ENCODE measurements at regions not wholly inside any gene's neighbourhood (a gene's known extent, or its start where the extent isn't known, plus 50 kb on each side); places are given as distances from the start of the nearest gene placed in this dataset.

DNA sequence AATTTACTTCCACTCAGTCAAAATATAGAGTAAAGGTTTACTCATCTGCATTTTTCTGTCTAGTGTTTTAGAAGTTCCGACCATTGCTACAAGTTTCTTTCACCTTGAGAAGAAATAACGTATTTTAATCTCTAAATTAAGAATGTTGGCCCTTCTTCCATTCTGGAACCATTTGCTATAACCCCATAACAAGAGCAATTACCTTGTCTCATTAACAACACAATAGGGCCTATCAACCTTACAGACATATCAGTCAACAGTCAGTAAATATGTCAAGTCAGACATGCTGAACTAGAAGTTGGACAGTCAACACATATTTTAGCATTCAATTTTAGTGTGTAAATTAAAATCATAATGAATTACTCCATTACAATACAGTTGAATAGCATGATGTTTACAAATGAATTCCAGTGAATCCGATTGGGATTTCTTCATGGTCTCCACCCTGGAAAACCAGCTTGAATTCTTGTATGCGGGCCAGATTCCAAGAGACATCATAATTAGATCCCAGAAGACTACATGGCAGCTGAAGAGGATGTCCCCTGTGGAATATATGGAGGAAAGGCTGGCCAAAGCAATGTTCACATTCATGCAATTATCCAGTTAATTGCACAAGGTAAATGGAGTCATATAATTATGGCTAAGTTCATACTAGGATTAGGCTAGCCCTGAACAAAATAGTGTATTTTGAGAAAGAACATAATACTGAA, 196.2 kb upstream of the TARS1 start:
- DNase-seq, result no peak

DNA sequence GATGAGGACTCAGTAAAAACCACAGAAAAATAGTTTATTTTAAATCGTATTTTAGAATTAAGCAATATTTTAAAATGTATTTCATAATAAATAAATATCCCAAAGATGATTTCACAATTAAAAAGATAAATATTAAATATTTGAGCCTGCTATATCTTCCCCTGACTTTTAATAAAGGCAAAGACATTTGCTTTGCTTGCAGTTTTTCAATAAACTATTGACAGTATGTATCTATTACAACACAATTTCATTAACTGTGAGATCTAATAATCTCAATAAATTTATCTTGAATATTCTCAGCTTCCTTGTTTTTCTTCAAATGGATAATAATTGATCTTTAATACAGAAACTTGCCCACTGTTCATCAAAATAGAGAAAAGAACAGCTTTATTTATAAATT, 186.2 kb upstream of the TARS1 start:
- no peak for DNase-seq

DNA sequence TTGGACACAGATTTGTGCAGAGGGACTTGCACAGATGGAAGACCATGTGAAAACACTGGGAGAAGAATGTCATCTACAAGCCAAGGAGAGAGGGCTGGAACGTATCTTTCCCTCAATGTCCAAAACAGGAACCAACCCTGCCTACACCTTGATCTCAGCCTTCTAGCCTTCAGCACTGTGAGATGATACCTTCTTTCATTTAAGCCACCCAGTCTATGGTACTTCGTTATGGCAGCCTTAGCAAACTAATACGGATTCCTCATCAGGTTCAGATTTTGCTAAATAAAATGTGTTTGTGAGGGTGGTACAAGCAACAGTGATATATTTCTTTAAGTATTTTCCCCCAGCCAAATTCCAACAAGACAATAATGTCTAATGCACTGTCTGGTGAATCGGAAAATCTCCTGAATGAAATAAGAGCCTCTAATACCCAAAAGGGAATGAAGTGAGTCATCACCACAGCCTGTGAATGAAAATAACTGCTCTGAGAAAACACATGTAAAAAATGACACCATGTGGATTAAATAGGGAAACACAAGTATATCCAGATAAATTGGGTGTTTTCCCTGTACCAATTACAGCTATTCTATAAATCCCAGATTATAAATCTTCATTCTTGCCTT, 182.8 kb upstream of the TARS1 start:
- DNase-seq, result no peak

DNA sequence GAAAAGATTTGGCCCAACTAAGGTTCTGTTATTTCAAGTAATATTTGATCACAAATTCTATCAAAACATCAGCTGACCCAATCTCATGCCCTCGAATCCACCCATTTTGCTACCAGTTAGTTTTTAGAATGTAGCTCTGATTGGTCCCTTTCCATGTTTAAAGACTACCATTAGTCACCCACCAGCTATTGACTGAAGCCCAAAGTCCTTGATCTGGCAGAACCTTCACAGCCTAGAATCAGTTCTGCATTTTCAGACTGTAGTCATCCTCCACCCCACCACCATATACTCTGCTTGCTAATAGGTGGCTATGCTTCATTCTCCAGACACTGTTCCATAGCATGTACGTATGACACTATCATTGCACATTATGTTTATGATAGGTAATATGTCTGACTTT, 182.2 kb upstream of the TARS1 start:
- no peak for DNase-seq

DNA sequence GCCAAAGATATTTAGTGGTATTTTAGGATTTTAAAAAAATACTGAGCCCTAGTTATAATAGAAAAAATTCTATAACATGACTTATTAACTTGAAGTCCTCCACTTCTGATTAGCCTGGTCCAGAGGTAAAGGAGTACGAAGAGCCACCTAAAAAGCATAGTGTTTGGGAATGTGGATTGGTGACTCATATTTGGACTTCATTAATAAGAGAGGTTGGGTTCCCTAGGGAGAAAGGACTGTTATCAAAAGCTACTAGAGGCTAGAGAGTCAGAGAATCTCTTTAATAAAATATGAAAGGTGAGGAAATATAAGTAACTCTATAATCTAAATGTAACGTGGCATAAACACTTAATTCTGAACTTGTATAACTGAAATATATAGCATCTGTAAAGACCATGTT, 180.7 kb upstream of the TARS1 start:
- no peak for DNase-seq

DNA sequence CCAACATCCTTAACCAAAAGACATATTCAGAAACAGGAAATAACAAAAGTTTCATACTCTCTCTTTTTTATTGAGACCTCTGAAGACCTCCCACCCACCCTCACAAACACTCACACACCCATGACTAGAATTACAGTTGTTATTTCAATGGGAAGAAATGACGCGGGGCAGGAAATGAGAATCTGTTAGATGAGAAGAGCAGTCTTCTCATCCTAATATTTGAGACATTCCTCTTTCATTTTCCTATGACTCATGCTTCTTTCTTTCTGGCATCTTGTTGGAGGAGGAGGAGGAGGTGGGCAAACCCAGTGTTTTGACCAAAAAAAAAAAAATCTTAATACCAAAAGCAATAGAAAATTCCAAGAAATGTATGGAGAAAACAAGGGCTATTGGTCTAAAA, 179.5 kb upstream of the TARS1 start:
- DNase-seq, result no peak

DNA sequence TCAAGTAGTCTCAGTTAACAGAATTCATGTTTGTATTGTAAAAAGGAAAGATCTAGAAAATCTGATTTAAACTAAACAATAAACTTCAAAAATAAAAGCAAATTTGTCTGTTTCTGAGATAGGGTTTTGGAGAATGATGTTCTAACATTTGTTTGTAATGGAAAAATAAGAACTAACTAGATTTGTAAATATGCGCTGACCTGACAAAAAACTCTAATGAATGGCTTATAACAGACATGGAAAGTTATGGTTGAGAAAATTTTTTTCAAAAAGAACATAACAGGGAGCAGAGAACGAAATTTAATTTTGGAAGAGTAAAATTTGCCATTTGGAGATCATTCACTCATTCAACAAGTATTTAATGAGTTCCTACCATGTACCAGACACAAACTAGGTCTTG, 179.0 kb upstream of the TARS1 start:
- no peak for DNase-seq

DNA sequence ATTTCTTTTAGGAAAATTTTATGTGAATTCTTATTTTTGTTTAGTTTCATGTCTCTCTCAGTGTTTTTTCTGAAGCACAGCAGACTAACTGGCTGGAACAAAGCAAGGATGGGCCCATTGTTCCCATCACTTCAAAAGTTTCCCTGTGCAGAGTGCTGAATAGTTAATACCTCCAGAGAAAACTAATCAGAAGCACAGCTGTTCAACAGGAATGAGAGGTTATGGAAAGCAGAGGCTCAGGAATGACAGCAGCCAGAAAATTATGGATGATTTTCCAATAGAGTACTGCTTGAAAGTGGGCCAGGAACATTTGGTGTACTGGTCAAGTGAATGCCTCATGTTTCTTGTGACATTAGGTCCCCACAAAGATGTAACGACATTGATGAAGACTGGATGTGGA, 173.0 kb upstream of the TARS1 start:
- DNase-seq, result no peak

DNA sequence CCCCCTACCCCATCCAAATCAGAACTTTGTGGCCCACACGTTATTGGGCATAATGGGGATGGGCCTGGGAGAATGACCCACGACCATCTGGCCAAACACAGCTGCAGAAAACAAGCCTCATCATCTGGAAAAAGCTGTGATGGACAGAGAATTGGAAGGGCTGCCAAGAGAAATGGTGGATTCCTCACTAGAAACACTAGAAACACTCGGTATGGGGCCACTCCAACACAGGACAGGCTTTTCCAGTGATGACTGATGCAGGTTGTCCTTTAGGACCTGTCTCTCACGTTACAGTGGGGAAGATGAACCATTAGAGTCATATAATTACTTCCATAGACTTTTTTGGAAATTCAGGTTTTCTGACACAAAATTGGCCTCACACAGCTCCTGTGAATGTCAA, 172.4 kb upstream of the TARS1 start:
- DNase-seq, result no peak

DNA sequence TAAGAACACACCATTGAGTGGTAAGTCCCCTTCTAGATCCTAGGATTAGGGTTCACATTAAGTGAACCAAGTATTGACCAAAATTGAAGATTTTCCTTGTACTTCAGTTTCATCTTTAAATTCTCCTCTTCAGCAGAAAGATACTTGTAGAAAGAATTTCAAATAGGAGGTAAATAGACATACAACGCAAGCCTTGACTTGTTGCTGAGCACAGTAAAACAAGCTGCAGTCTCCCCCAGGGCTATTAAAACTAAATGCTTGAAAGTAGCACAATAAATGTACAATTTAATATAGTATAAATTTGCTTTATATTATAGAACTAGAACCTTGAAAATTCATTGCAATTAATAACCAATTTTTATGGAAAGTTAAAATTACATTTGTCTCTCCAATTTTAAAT, 170.1 kb upstream of the TARS1 start:
- no peak for DNase-seq

DNA sequence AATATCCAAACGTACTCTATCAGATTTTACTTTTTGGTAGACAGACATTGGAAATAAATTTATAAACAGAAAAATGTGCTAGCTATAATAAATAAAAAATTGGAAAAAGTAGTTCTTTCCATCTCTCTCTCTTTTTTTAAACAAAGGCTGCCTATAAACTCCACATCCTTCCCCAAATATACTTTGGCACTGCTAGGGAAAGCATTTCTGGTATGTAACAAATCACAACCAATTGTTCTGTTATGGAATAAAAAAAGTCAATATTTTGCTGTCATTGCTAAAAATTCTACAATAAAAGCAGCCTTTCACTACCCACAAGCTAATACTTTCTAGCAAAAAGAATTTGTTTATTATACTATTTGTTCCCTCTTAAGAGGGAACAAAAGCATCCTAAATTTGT, 169.2 kb upstream of the TARS1 start:
- no peak for DNase-seq

DNA sequence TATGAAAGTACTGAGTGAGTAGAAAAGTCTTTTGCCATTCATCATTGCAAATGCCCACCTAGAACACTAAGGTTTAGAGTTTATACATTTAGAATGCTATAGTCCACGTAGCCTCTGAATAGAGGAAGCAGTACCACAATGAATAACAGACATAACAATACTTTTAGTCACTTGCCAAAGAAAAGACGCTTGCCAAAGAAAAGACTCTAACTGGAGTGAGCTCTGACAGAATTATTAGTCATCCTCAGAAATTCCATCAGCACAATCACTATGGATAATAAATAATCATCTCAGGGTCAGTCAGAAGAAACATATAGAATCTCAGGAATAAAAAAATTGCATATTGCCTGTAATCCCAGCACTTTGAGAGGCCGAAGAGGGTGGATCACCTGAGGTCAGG, 168.5 kb upstream of the TARS1 start:
- no peak for DNase-seq

DNA sequence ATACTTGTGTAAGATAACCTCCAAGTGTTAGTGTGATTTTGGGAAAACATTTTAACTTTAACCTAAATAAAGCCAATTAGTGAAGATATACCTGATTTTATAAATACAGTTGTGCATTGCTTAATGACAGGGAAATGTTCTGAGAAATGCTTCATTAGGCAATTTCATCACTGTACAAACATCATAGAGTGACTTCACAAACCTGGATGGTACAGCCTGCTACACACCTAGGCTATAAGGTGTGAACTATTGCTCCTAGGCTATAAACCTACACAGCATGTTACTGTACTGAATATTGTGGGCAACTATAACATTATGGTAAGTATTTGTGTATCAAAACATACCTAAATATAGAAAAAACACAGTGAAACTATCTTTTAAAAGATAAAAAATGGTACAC, 166.8 kb upstream of the TARS1 start:
- no peak for DNase-seq

DNA sequence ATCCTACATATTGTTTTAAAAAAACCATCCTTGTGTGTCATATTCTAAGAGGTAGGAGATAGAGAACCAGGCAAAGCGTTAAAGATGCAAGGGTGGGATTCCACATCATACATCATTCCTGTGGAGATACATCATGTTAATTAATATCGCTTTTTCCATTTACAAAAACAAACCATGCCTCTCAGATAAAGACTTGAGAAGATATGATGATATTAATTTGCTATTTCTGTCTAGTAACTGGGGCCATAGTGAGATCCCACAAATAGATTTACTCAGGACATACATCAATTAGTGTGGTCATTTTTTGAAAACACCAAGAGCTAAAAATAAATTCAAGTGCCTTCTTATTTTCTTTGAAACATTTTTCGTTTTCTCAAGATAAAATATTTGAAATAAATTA, 165.4 kb upstream of the TARS1 start:
- no peak for DNase-seq

DNA sequence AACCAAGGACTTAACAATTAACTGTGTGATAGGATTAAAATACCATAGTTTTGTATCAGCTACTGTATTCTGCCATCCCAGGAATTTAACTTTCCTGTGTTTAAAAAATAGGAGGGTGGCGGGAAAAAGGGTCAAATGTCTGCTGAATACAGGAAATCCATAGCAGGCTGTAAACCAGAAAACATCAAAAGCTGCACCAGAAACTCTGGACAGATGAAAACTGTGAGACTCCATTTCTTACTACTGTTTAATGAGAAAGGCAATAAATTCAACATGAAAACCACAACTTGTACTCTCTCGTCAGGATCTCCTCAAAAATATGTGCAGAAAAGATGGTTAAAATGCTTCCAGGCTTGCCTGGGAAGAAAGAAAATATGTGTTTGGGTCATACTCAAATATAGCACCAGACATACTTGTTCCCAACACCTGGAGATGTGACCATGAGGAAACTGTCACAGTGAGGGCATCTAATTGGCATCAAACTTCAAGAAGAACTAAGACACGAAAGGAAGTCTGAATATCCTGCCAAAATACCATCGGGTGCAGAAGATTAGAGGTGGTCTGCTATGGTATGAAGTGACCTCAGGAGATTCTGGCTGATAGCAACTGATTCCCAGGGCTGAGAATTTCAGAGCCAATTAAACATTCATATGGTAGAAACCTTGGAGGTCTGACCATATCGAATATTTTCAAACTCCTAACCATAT, 164.7 kb upstream of the TARS1 start:
- DNase-seq, result no peak

DNA sequence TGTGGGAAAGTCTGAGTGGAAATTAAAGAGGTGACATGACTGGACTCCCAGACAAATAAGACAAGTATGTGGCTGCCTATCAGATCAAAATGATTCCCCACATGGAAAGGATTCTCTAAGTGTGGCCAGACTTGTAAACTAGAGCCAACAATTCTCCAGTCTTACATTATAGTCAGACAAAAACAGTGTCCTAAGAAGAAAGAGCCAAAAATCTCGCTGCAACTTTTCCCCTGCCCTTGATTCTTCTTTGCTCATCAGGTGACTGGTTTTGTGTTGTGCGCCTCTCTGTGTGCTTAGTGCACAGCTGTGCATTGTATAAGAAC, 164.2 kb upstream of the TARS1 start:
- DNase-seq, result no peak

DNA sequence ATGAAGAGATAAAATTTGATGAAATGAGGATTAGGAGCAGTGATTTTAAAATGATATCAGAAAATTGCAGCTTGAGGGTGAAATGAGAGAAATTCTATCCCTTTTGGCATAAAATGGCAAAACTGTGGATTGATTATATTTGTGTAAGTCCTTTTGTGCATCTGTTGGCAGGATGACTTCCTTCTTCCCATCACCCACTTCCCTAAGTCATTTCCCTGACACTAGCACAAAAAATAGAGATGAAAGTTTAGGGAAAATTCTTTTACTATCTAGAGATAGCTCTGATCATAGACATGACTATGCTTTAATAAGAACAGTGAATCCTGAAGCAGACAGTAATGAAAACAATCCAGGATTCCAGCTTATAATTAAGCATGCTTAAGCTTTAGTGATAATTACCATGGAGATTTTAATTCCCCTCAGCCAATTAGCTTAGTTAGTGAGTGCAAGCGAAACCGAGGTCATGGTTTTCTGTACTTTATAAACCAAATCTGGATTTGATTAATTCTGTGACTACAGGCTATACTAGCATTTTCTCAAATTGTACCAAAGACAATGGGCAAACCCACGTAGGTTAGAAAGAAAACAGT, 163.6 kb upstream of the TARS1 start:
- DNase-seq, result no peak

DNA sequence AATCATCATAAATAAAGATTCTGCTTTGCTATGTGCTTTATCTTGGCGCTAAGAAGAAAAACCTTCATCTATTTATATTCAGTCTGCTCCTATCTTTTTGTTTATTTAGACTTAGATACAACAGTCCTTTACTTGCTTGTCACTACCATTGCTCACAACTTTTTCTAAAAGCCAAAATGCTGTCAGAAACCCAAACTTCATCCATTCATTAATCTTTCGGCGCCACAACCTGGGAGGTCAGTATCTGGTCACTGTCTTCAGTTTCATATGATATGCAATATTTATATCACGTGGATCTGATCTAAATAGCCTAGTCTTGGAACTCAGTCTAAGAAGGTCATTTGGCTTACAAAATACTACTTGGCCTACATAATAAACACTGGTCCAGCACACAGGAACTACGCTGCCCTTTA, 159.3 kb upstream of the TARS1 start:
- DNase-seq, result peak in 1 of 2 donors; percentile 34

DNA sequence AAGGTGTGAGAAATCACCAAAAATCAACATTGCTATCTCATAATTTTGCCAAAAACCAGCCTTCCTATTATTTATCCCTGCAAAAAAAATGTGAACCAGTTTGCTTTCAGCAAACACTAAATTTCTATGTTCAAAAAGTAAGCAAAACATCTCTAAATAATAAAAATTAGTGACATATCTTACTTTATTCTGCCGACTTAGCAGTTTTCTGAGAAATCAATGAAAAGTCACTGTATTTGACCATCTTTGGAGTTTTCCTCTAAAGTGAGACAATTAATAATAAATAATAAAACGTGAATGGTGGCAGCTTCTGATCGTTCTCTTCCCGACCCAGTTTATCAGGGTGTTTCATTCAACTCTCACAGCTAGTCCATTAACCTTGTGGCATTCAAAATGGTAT, 158.6 kb upstream of the TARS1 start:
- DNase-seq, result no peak

DNA sequence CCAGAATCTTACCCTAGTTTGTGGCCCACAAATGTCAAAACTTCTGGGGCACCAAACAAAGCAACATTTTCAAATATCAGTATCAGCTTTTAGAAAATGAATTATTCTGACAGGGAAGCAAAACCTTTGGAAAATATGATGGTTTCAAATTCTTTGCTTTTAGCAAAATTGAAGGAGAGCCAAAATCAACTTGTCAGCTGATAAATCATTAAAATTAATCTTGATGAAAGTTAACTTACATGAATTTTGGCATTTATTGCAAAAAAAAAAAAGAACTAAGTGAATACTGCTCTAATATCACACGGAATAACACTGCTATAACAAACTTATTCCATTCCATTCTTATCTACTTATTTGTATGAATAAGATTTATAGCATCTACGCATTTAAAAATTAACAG, 158.1 kb upstream of the TARS1 start:
- DNase-seq, result no peak

DNA sequence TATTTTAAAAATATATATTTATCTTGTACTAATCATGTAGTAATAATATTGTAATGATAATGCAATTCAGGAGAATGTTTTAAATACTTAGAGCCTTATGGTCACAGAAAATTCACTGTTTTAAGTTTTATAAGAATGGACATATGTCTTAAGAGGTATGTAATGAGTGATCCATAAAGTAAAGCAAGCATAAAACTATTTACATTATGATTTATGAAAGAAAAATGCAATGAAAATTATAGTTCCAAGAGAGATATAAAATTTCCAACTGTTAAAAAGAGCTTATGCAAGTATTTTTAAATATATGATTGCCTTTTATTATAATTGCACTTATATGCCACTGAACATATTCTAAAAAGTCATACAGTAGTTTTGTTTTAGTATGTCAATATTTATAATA, 157.5 kb upstream of the TARS1 start:
- no peak for DNase-seq

DNA sequence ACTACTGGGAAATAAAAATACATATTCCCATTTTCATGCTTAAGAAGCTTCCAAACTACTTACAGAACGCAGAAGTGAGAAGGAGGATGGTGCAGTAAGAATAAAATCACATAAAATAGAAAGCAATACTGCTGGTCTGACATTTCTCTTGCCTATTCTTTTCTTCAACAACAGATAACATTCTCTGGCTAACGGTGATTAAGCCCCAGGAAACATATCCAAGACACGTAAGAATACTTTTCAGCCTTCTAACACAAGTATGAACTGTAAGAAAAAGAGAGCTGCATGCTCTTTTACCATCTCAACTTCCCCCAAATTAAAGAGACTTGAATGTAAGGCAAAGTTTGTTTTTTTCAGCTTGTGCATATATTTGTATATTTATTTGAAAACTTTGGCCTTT, 156.1 kb upstream of the TARS1 start:
- DNase-seq, result no peak

DNA sequence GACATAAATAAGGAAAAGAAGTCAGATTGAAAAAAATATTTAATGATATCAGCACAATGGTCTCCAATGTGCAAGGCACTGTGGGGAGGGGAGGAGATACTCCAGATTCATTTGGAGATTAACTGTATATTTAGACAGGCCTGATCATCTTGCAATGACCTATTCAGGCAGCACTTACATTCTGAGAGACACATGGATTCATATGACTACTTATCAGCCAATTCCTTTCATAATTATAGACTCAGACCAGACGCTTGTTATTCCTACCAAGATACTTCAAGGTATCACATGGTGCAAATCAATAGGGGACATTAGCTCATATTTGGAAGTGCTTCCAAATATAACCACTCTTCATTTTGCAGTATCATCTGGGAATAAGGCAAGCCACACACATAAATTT, 153.5 kb upstream of the TARS1 start:
- DNase-seq, result no peak

Measured in right lung (tissue), 2 donors.